HAP-1 (cell line): ENCODE measurements at regions not wholly inside any gene's neighbourhood (a gene's known extent, or its start where the extent isn't known, plus 50 kb on each side); places are given as distances from the start of the nearest gene placed in this dataset.

Experiments
- DNase-seq, 2 experiments: peaks; one replicate each; pipeline ENCODE4 v3.0.0-alpha.2; 2016 to 2020; ENCODE audit warnings: low spot score in 2 of 2
- H3K27me3 ChIP-seq: fragments of 250-450 bp; sonication (Bioruptor Pico); 2 replicates; pipeline ENCODE4 v1.5.1; 2020; ENCODE audit warnings: low read depth, mild to moderate bottlenecking, moderate library complexity
- H3K36me3 ChIP-seq: fragments of 250-450 bp; sonication (Bioruptor Pico); replicated peaks from 2 replicates; pipeline ENCODE4 v1.5.1; 2020; ENCODE audit warnings: mild to moderate bottlenecking
- H3K4me1 ChIP-seq: fragments of 250-450 bp; sonication (Bioruptor Pico); 2 replicates; pipeline ENCODE4 v1.5.1; 2020; ENCODE audit warnings: mild to moderate bottlenecking
- H3K4me3 ChIP-seq: fragments of 250-450 bp; sonication (Bioruptor Pico); 2 replicates; pipeline ENCODE4 v1.5.1; 2020; ENCODE audit warnings: mild to moderate bottlenecking, moderate library complexity
- H3K9me3 ChIP-seq: fragments of 250-450 bp; sonication (Bioruptor Pico); 2 replicates; pipeline ENCODE4 v1.5.1; 2020; ENCODE audit warnings: mild to moderate bottlenecking, moderate library complexity
- in situ Hi-C: fragments of 300-500 bp; cut with MboI; formaldehyde crosslinking; loops from 3 replicates; pipeline ENCODE4 v1.14.3; 2020; ENCODE audit warnings: low sequenced_read_pairs, inconsistent platforms, mixed read lengths

GRCh38 chr4:124025000-124025399, 628.4 kb downstream of the SPRY1 start:
- in situ Hi-C loops, result no loop called here
- Histone ChIP-seq H3K36me3 (no peaks in the 10 kb centered on the region), H3K27me3 (no peaks in the 10 kb centered on the region), H3K4me3 (no peak overlapping the region), H3K4me1 (no peaks in the 10 kb centered on the region; the same call in 1 of the 2 replicates), H3K9me3 (no peaks in the 10 kb centered on the region; the same call in 1 of the 2 replicates)
- no peak for DNase-seq

DNA sequence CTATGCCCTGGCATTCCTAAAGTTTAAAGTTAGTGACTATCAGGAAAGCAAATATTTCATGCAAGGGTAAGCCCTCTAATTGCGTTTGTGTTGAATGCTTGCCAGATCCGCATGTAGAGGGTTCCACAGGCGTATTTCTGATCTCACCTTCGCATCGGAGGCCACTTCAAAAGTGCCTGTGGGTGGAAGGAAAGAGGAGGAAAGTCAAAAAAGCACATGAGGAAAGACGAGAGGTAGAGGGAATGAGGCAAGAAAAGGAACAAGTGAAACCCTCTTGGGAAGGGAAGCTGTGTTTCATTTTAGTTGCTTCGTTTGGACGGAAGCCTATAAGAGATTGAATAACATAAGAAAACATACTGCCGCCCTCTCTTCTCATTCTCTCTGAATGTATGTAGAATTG, 628.8 kb downstream of the SPRY1 start:
- Histone ChIP-seq H3K9me3 (no peaks in the 10 kb centered on the region; the same call in 1 of the 2 replicates), H3K36me3 (no peaks in the 10 kb centered on the region), H3K27me3 (no peaks in the 10 kb centered on the region), H3K4me1 (no peaks in the 10 kb centered on the region; the same call in 1 of the 2 replicates), H3K4me3 (no peak overlapping the region)
- in situ Hi-C loops, result no loop called here
- no peak for DNase-seq

DNA sequence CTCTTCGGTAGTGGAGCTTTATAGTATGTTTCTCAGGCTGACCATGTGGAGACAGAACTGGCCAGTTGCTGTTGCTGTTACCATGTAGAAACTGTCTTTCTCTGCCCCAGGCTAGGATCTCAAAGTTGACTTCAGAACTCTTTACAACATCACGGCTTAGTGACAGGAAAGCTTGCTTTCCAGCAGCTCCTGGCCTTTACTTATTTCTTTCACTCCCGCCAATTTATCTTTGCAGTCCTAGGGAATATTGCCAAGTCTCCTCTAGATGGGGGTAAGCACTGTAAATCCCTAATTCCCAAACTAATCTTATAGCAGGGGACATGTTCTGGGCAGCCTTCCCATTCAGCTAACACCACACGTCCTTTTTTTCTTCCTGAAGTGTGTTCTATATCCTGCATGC, 631.6 kb downstream of the SPRY1 start:
- Histone ChIP-seq H3K4me3 (no peak overlapping the region), H3K9me3 (no peaks in the 10 kb centered on the region), H3K36me3 (no peaks in the 10 kb centered on the region), H3K4me1 (no peaks in the 10 kb centered on the region; the same call in 1 of the 2 replicates), H3K27me3 (no peaks in the 10 kb centered on the region)
- in situ Hi-C loops, result no loop called here
- DNase-seq, result peak in 1 of 2 experiments; percentile 25

DNA sequence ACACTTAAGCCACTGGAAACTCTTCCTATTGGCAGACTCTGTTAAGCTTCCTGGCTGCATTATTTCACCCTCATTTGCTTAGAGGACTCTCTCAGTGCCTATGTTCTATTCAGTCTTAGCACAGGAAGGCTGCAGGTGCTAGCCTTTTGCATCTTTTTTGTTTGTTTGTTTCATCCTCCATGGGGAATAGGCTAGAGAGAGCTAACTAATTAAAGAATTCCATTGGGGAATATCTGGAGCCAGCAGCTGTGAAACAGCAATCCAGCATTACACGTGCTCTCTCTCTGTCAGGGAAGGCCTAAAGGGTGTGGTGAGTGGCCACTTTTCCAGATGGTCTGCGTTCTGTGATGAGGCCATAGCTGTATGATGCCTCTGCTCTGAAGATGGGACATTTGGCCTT, 633.6 kb downstream of the SPRY1 start:
- Histone ChIP-seq H3K9me3 (no peaks in the 10 kb centered on the region), H3K27me3 (no peaks in the 10 kb centered on the region), H3K4me3 (no peak overlapping the region), H3K36me3 (no peaks in the 10 kb centered on the region), H3K4me1 (no peaks in the 10 kb centered on the region; the same call in 1 of the 2 replicates)
- DNase-seq, result no peak
- in situ Hi-C loops, result no loop called here

DNA sequence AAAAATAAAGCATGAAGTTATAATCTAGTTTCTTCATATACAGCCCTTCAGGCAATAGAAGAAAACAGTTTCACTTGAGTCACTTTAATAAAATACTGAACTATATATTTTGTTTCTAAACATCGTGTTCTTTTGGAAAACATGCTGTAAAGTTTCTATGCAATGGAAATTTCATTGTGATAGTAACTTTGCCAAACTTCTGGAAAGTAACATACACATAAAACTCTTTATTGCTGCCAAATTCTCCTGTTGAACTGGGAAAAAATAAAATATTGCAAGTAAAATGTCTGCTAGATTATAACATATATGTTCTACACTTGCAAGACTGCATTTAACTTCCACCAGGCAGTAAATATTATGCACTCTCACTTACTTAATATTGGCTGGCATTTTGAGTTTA, 635.4 kb downstream of the SPRY1 start:
- Histone ChIP-seq H3K9me3 (no peaks in the 10 kb centered on the region), H3K4me1 (no peaks in the 10 kb centered on the region; the same call in 1 of the 2 replicates), H3K4me3 (no peak overlapping the region), H3K27me3 (no peaks in the 10 kb centered on the region), H3K36me3 (no peaks in the 10 kb centered on the region)
- no peak for DNase-seq
- in situ Hi-C loops, result no loop called here

GRCh38 chr4:124035364-124036041, 638.9 kb downstream of the SPRY1 start:
- H3K9me3 ChIP-seq, result no peaks in the 10 kb centered on the region
- in situ Hi-C loops, result no loop called here
- H3K4me1 ChIP-seq, result no peaks in the 10 kb centered on the region
- H3K36me3 ChIP-seq, result no peaks in the 10 kb centered on the region
- no peak for DNase-seq
- H3K27me3 ChIP-seq, result no peaks in the 10 kb centered on the region
- no peak overlapping the region for H3K4me3 ChIP-seq

- DNase-seq, result no peak
- in situ Hi-C loops, result no loop called here
- no peak overlapping the region for H3K4me3 ChIP-seq
- no peaks in the 10 kb centered on the region for H3K4me1 ChIP-seq
- no peaks in the 10 kb centered on the region for H3K9me3 ChIP-seq
- no peaks in the 10 kb centered on the region for H3K27me3 ChIP-seq
- no peaks in the 10 kb centered on the region for H3K36me3 ChIP-seq
These were observed 640.6 kb downstream of the SPRY1 start for GRCh38 chr4:124037236-124037635.

DNA sequence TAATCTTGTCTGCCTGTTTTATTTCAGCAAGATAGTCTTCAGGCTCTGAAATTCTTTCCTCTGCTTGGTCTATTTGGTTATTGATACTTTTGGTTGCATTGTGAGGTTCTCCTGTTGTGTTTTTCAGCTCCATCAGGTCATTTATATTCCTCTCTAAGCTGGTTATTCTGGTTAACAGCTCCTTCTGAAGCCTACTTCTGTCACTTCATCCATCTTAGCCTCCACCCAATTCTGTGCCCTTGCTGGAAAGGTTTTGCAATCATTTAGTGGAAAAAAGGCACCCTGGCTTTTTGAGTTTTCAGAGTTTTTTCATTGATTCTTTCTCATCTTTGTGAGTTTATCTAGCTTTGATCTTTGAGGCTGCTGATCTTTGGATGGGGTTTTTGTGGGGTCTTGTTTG, 647.7 kb downstream of the SPRY1 start:
- H3K9me3 ChIP-seq, result peaks cover 2% of the 10 kb centered on the region; the same call in 1 of the 2 replicates
- H3K27me3 ChIP-seq, result no peaks in the 10 kb centered on the region
- peaks cover 16% of the 10 kb centered on the region for H3K4me1 ChIP-seq
- in situ Hi-C loops, result no loop called here
- H3K4me3 ChIP-seq, result no peak overlapping the region
- no peaks in the 10 kb centered on the region for H3K36me3 ChIP-seq
- DNase-seq, result no peak

DNA sequence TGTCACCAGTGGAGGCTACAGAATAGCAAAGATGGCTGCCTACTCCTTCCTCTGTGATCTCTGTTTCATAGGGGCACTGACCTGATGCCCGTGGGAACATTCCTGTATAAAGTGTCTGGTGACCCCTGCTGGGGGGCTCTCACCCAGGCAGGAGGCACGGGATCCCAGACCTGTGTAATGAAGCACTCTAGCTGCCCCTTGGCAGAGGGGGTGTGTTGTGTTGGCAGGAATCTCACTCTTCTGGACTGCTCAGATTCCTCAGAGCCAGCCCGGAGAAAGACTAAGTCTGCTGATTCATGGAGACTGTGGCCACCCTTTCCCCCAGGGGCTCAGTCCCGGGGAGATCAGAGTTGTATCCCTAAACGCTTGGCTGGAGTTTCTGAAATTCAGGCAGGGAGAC, 648.3 kb downstream of the SPRY1 start:
- Histone ChIP-seq H3K36me3 (no peaks in the 10 kb centered on the region), H3K4me3 (no peak overlapping the region), H3K4me1 (peaks cover 16% of the 10 kb centered on the region), H3K9me3 (peaks cover 2% of the 10 kb centered on the region; the same call in 1 of the 2 replicates), H3K27me3 (no peaks in the 10 kb centered on the region)
- DNase-seq, result no peak
- in situ Hi-C loops, result no loop called here

- no peak overlapping the region for H3K4me3 ChIP-seq
- DNase-seq, result no peak
- in situ Hi-C loops, result no loop called here
These were observed 649.6 kb downstream of the SPRY1 start for GRCh38 chr4:124046190-124046589.

GRCh38 chr4:124053872-124054538, 657.4 kb downstream of the SPRY1 start:
- no peak for DNase-seq
- Histone ChIP-seq H3K36me3 (no peaks in the 10 kb centered on the region), H3K4me1 (peaks cover 2% of the 10 kb centered on the region; the same call in 1 of the 2 replicates), H3K9me3 (no peaks in the 10 kb centered on the region), H3K4me3 (no peak overlapping the region), H3K27me3 (no peaks in the 10 kb centered on the region)
- in situ Hi-C loops, result no loop called here

More at GRCh38 chr4:124046190-124046589, 649.6 kb downstream of the SPRY1 start:
- Histone ChIP-seq H3K27me3 (no peaks in the 10 kb centered on the region), H3K4me1 (peaks cover 16% of the 10 kb centered on the region), H3K36me3 (no peaks in the 10 kb centered on the region), H3K9me3 (peaks cover 2% of the 10 kb centered on the region; the same call in 1 of the 2 replicates)

GRCh38 chr4:124055336-124055735, 657.2 kb downstream of the ANKRD50 start:
- Histone ChIP-seq H3K4me3 (no peak overlapping the region), H3K4me1 (no peaks in the 10 kb centered on the region), H3K9me3 (no peaks in the 10 kb centered on the region), H3K27me3 (no peaks in the 10 kb centered on the region), H3K36me3 (no peaks in the 10 kb centered on the region)
- DNase-seq, result no peak
- in situ Hi-C loops, result no loop called here

GRCh38 chr4:124055896-124056295, 656.6 kb downstream of the ANKRD50 start:
- no peaks in the 10 kb centered on the region for H3K9me3 ChIP-seq
- no peaks in the 10 kb centered on the region for H3K36me3 ChIP-seq
- no peak for DNase-seq
- no peak overlapping the region for H3K4me3 ChIP-seq
- no peaks in the 10 kb centered on the region for H3K27me3 ChIP-seq
- in situ Hi-C loops, result no loop called here
- H3K4me1 ChIP-seq, result peaks cover under 1% of the 10 kb centered on the region; the same call in 1 of the 2 replicates

DNA sequence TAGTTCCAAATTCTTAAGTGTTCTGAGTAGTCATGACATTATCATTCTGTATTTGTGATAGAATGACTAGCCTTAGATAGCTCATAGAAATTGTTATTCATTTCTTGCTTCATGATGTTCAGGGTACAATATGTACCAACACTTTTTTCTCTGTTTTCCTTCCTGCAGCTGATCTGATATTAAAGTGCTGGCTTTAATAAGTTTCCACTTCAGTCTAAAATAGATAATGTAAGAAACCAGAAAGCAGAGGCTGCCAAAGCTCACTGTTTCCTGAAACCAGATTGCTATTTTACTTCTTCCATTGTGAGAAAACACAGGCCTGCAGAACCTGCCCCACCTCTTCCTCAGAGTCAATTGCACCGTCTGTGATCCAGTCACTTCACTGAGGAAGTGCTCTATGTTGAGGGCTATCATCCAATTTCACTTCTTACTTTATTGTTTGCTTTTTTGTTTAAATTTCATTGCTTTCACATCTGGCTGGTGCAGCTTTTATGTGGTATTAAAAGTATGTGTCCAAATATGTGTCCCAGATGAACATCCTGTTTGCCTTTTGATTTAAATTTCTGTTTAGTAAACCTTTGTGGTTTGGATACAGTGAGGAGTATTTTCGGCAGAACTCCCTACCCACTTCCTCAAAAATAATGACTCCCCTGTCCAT, 652.1 kb downstream of the ANKRD50 start:
- in situ Hi-C loops, result no loop called here

More for the DNA sequence above, 652.1 kb downstream of the ANKRD50 start:
- peaks cover 18% of the 10 kb centered on the region for H3K4me1 ChIP-seq
- H3K9me3 ChIP-seq, result no peaks in the 10 kb centered on the region
- H3K27me3 ChIP-seq, result no peaks in the 10 kb centered on the region
- no peaks in the 10 kb centered on the region for H3K36me3 ChIP-seq
- no peak for DNase-seq
- no peak overlapping the region for H3K4me3 ChIP-seq
